ENCODE measurements at regions not wholly inside any gene's neighbourhood (a gene's known extent, or its start where the extent isn't known, plus 50 kb on each side); places are given as distances from the start of the nearest gene placed in this dataset.

DNA sequence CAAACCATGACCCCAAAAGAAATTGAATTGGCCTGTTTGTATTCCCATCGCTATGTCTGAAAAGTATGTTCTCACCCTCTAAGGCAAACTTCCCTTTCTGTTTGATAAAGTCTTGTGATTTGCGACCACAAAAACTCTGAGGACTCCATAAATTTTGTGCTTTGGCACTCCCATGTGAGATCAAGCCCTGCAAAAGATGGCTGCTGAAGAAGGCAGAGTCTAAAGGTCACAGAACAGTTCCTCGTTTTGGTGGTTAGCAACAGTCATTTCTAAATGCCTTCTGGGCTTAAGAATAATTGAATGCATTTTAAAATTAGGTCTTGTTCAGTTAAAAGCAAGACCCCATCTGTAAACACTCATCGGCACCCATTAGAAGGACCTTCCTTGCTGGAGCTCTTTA, 441.6 kb downstream of the OMA1 start:
- no peaks in the 10 kb centered on the region for H3K9me3 ChIP-seq (ENCODE audit: insufficient read depth, low read length)
- H3K4me1 ChIP-seq (ENCODE audit: low read length): peaks cover 41% of the 10 kb centered on the region
- H3K79me2 ChIP-seq (ENCODE audit: low read length): no peaks in the 10 kb centered on the region
- no peak overlapping the region for H2AFZ ChIP-seq (ENCODE audit: low read depth, low read length)
- TF ChIP-seq, protein P1, sequence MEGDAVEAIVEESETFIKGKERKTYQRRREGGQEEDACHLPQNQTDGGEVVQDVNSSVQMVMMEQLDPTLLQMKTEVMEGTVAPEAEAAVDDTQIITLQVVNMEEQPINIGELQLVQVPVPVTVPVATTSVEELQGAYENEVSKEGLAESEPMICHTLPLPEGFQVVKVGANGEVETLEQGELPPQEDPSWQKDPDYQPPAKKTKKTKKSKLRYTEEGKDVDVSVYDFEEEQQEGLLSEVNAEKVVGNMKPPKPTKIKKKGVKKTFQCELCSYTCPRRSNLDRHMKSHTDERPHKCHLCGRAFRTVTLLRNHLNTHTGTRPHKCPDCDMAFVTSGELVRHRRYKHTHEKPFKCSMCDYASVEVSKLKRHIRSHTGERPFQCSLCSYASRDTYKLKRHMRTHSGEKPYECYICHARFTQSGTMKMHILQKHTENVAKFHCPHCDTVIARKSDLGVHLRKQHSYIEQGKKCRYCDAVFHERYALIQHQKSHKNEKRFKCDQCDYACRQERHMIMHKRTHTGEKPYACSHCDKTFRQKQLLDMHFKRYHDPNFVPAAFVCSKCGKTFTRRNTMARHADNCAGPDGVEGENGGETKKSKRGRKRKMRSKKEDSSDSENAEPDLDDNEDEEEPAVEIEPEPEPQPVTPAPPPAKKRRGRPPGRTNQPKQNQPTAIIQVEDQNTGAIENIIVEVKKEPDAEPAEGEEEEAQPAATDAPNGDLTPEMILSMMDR (IDR thresholded peaks at IDR 0.05; ENCODE audit: low read depth, low read length): no peak
- TF ChIP-seq EZH2phosphoT487 (IDR thresholded peaks at IDR 0.05; ENCODE audit: low read depth): no peak
- peak overlapping the region; percentile 69 for H3K4me3 ChIP-seq (ENCODE audit: low read length)
- H3K4me2 ChIP-seq (ENCODE audit: low read length): peak overlapping the region; percentile 78
- peaks cover 7% of the 10 kb centered on the region for H3K27me3 ChIP-seq (ENCODE audit: low read depth, low read length)
- H3K36me3 ChIP-seq (replicated peaks; ENCODE audit: low read depth, low read length): no peaks in the 10 kb centered on the region
- peak overlapping the region; percentile 50 for H3K27ac ChIP-seq (ENCODE audit: low read length)
- H3K9ac ChIP-seq (ENCODE audit: low read length): no peak overlapping the region
- no peaks in the 10 kb centered on the region; the same call in 1 of the 2 replicates for H4K20me1 ChIP-seq (ENCODE audit: insufficient read depth, low read length)

- H3K27ac ChIP-seq (ENCODE audit: low read length): no peak overlapping the region
- TF ChIP-seq EZH2phosphoT487 (IDR thresholded peaks at IDR 0.05; ENCODE audit: low read depth): no peak
- TF ChIP-seq, protein P1 (IDR thresholded peaks at IDR 0.05; ENCODE audit: low read depth, low read length): no peak
Observed at GRCh38 chr1:58096714-58097113, 449.8 kb downstream of the OMA1 start.

GRCh38 chr1:58095183-58095582, 451.3 kb downstream of the OMA1 start:
- Histone ChIP-seq H3K4me3 (ENCODE audit: low read length) (no peak overlapping the region), H3K9me3 (ENCODE audit: insufficient read depth, low read length) (no peaks in the 10 kb centered on the region), H3K9ac (ENCODE audit: low read length) (no peak overlapping the region), H3K27me3 (ENCODE audit: low read depth, low read length) (no peaks in the 10 kb centered on the region), H4K20me1 (ENCODE audit: insufficient read depth, low read length) (no peaks in the 10 kb centered on the region), H3K79me2 (ENCODE audit: low read length) (no peaks in the 10 kb centered on the region), H3K36me3 (replicated peaks; ENCODE audit: low read depth, low read length) (no peaks in the 10 kb centered on the region), H3K27ac (ENCODE audit: low read length) (no peak overlapping the region), H2AFZ (ENCODE audit: low read depth, low read length) (no peak overlapping the region), H3K4me1 (ENCODE audit: low read length) (no peaks in the 10 kb centered on the region), H3K4me2 (ENCODE audit: low read length) (no peak overlapping the region)
- TF ChIP-seq EZH2phosphoT487 (IDR thresholded peaks at IDR 0.05; ENCODE audit: low read depth): no peak
- TF ChIP-seq, protein P1 (IDR thresholded peaks at IDR 0.05; ENCODE audit: low read depth, low read length): no peak

More at GRCh38 chr1:58096714-58097113, 449.8 kb downstream of the OMA1 start:
- H3K9me3 ChIP-seq (ENCODE audit: insufficient read depth, low read length): no peaks in the 10 kb centered on the region
- H3K4me3 ChIP-seq (ENCODE audit: low read length): no peak overlapping the region
- no peak overlapping the region for H3K4me2 ChIP-seq (ENCODE audit: low read length)
- no peak overlapping the region for H3K9ac ChIP-seq (ENCODE audit: low read length)
- H4K20me1 ChIP-seq (ENCODE audit: insufficient read depth, low read length): no peaks in the 10 kb centered on the region
- H2AFZ ChIP-seq (ENCODE audit: low read depth, low read length): no peak overlapping the region
- H3K27me3 ChIP-seq (ENCODE audit: low read depth, low read length): no peaks in the 10 kb centered on the region
- no peaks in the 10 kb centered on the region for H3K79me2 ChIP-seq (ENCODE audit: low read length)
- no peaks in the 10 kb centered on the region for H3K4me1 ChIP-seq (ENCODE audit: low read length)
- no peaks in the 10 kb centered on the region for H3K36me3 ChIP-seq (replicated peaks; ENCODE audit: low read depth, low read length)

- H3K4me3 ChIP-seq (ENCODE audit: low read length): no peak overlapping the region
- no peaks in the 10 kb centered on the region for H3K4me1 ChIP-seq (ENCODE audit: low read length)
- TF ChIP-seq EZH2phosphoT487 (IDR thresholded peaks at IDR 0.05; ENCODE audit: low read depth): no peak
- TF ChIP-seq, protein P1 (IDR thresholded peaks at IDR 0.05; ENCODE audit: low read depth, low read length): no peak
- no peak overlapping the region for H3K4me2 ChIP-seq (ENCODE audit: low read length)
- H3K36me3 ChIP-seq (replicated peaks; ENCODE audit: low read depth, low read length): no peaks in the 10 kb centered on the region
- H4K20me1 ChIP-seq (ENCODE audit: insufficient read depth, low read length): no peaks in the 10 kb centered on the region
- H3K79me2 ChIP-seq (ENCODE audit: low read length): no peaks in the 10 kb centered on the region
- H3K27me3 ChIP-seq (ENCODE audit: low read depth, low read length): no peaks in the 10 kb centered on the region
- no peaks in the 10 kb centered on the region for H3K9me3 ChIP-seq (ENCODE audit: insufficient read depth, low read length)
- no peak overlapping the region for H3K27ac ChIP-seq (ENCODE audit: low read length)
- H3K9ac ChIP-seq (ENCODE audit: low read length): no peak overlapping the region
- no peak overlapping the region for H2AFZ ChIP-seq (ENCODE audit: low read depth, low read length)
Observed at GRCh38 chr1:58094221-58094620, 452.3 kb downstream of the OMA1 start.
